ENCODE measurements at regions not wholly inside any gene's neighbourhood (a gene's known extent, or its start where the extent isn't known, plus 50 kb on each side); places are given as distances from the start of the nearest gene placed in this dataset.

DNA sequence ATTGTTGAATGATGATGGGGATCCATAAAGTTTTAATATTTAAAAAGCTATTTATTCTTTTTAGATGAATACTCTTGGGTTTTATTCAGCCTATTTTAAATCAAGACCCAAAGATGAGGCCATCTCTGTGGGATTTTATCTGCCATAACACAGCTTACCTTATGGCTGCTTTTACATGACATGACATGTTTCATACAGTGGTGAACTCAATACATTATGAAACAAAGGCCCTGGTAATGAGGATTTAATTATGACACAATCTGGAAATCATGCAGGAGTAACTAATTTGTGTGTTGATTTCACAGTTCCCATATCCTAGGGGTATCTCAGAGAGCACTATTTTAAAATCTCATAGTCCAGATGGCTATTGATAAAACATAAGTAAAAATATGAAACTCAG lies 661.8 kb upstream of the FZD8 start:
- DNase-seq (ENCODE audit: low read depth in 2 of 2) = no peak
- Histone ChIP-seq H3K79me2 (ENCODE audit: control insufficient read depth, insufficient read depth, low read length) (no peaks in the 10 kb centered on the region), H3K9ac (ENCODE audit: insufficient read depth, low read length) (no peak overlapping the region), H4K20me1 (ENCODE audit: control insufficient read depth, extremely low read depth, insufficient read depth, low read length) (no peaks in the 10 kb centered on the region), H3K27ac (ENCODE audit: insufficient read depth, low read length) (no peak overlapping the region), H3K4me1 (ENCODE audit: control insufficient read depth, extremely low read depth, insufficient read depth, low read length) (no peaks in the 10 kb centered on the region), H3K4me3 (replicated peaks in 1 of 4; ENCODE audit: control extremely low read depth in 1 of 4, insufficient read depth in 1 of 4, low read depth in 3 of 4, low read length in 4 of 4) (no peak overlapping the region), H3K4me2 (ENCODE audit: extremely low read depth, insufficient read depth, low read length) (no peak overlapping the region), H3K27me3 (ENCODE audit: control insufficient read depth, insufficient read depth, low read length) (no peaks in the 10 kb centered on the region), H2AFZ (ENCODE audit: low read length) (no peak overlapping the region), H3K36me3 (ENCODE audit: control insufficient read depth, insufficient read depth, low read length) (no peaks in the 10 kb centered on the region), H3K9me3 (ENCODE audit: control insufficient read depth, insufficient read depth, low read depth, low read length) (no peaks in the 10 kb centered on the region)
- no peak for TF ChIP-seq EZH2 (IDR thresholded peaks at IDR 0.05; ENCODE audit: low read length, missing control alignments)
- TF ChIP-seq, protein P1, sequence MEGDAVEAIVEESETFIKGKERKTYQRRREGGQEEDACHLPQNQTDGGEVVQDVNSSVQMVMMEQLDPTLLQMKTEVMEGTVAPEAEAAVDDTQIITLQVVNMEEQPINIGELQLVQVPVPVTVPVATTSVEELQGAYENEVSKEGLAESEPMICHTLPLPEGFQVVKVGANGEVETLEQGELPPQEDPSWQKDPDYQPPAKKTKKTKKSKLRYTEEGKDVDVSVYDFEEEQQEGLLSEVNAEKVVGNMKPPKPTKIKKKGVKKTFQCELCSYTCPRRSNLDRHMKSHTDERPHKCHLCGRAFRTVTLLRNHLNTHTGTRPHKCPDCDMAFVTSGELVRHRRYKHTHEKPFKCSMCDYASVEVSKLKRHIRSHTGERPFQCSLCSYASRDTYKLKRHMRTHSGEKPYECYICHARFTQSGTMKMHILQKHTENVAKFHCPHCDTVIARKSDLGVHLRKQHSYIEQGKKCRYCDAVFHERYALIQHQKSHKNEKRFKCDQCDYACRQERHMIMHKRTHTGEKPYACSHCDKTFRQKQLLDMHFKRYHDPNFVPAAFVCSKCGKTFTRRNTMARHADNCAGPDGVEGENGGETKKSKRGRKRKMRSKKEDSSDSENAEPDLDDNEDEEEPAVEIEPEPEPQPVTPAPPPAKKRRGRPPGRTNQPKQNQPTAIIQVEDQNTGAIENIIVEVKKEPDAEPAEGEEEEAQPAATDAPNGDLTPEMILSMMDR (conservative IDR thresholded peaks at IDR 0.05 in 1 of 2, IDR thresholded peaks at IDR 0.05 in 1 of 2; ENCODE audit: low read depth in 1 of 2, low read length in 2 of 2) = no peak

DNA sequence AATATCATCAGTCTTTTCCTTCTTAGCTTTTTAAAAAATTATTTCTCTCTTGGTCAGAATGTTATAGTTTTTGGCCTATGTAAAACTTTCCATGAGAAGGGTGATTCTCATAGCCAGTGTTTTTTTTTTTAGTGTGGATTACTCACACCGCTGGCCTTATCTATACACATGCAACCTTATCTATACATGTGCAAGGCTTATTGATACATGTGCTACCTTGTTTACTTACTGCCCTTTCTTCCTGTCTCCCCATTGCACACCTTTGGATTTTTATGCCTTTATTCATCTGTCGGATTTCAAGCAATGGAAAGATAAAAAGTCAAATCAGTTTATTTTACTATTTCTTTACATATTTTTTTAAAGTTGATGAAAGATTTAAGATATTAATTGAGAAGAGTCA lies 660.0 kb upstream of the FZD8 start:
- H2AFZ ChIP-seq (ENCODE audit: low read length) = no peak overlapping the region
- no peaks in the 10 kb centered on the region for H3K79me2 ChIP-seq (ENCODE audit: control insufficient read depth, insufficient read depth, low read length)
- no peaks in the 10 kb centered on the region for H3K9me3 ChIP-seq (ENCODE audit: control insufficient read depth, insufficient read depth, low read depth, low read length)
- H3K4me1 ChIP-seq (ENCODE audit: control insufficient read depth, extremely low read depth, insufficient read depth, low read length) = no peaks in the 10 kb centered on the region
- no peak for DNase-seq (ENCODE audit: low read depth in 2 of 2)
- no peaks in the 10 kb centered on the region for H3K27me3 ChIP-seq (ENCODE audit: control insufficient read depth, insufficient read depth, low read length)
- H3K4me3 ChIP-seq (replicated peaks in 1 of 4; ENCODE audit: control extremely low read depth in 1 of 4, insufficient read depth in 1 of 4, low read depth in 3 of 4, low read length in 4 of 4) = no peak overlapping the region
- no peak overlapping the region for H3K4me2 ChIP-seq (ENCODE audit: extremely low read depth, insufficient read depth, low read length)
- no peak overlapping the region for H3K27ac ChIP-seq (ENCODE audit: insufficient read depth, low read length)
- no peaks in the 10 kb centered on the region for H3K36me3 ChIP-seq (ENCODE audit: control insufficient read depth, insufficient read depth, low read length)
- TF ChIP-seq EZH2 (IDR thresholded peaks at IDR 0.05; ENCODE audit: low read length, missing control alignments) = no peak
- TF ChIP-seq, protein P1 (conservative IDR thresholded peaks at IDR 0.05 in 1 of 2, IDR thresholded peaks at IDR 0.05 in 1 of 2; ENCODE audit: low read depth in 1 of 2, low read length in 2 of 2) = no peak
- H3K9ac ChIP-seq (ENCODE audit: insufficient read depth, low read length) = no peak overlapping the region
- no peaks in the 10 kb centered on the region for H4K20me1 ChIP-seq (ENCODE audit: control insufficient read depth, extremely low read depth, insufficient read depth, low read length)

DNA sequence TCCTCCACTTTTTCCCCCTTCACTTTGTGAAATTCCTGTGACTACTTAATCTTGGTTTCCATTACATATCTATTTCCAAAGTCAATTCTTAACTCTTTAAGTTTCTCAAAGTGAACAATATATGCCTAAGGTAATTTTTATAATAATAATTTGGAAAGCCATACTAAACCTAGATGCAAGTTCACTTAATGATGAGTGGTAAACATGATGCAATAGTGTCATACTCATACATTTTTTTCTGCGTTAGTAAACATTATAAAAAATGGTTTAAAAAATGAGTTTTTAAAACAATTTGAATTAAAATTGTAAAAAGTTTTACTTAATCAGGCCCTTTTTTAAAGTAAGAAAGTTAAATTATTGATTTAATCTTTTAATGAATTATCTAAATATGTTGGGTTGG lies 659.4 kb upstream of the FZD8 start:
- no peaks in the 10 kb centered on the region for H3K79me2 ChIP-seq (ENCODE audit: control insufficient read depth, insufficient read depth, low read length)
- H3K27me3 ChIP-seq (ENCODE audit: control insufficient read depth, insufficient read depth, low read length) = no peaks in the 10 kb centered on the region
- no peak overlapping the region for H2AFZ ChIP-seq (ENCODE audit: low read length)

More for the DNA sequence above, 659.4 kb upstream of the FZD8 start:
- Histone ChIP-seq H3K36me3 (ENCODE audit: control insufficient read depth, insufficient read depth, low read length) (no peaks in the 10 kb centered on the region), H3K27ac (ENCODE audit: insufficient read depth, low read length) (no peak overlapping the region), H3K4me1 (ENCODE audit: control insufficient read depth, extremely low read depth, insufficient read depth, low read length) (no peaks in the 10 kb centered on the region), H3K9me3 (ENCODE audit: control insufficient read depth, insufficient read depth, low read depth, low read length) (no peaks in the 10 kb centered on the region), H3K4me3 (replicated peaks in 1 of 4; ENCODE audit: control extremely low read depth in 1 of 4, insufficient read depth in 1 of 4, low read depth in 3 of 4, low read length in 4 of 4) (no peak overlapping the region), H4K20me1 (ENCODE audit: control insufficient read depth, extremely low read depth, insufficient read depth, low read length) (no peaks in the 10 kb centered on the region), H3K4me2 (ENCODE audit: extremely low read depth, insufficient read depth, low read length) (no peak overlapping the region), H3K9ac (ENCODE audit: insufficient read depth, low read length) (no peak overlapping the region)
- no peak for DNase-seq (ENCODE audit: low read depth in 2 of 2)
- TF ChIP-seq, protein P1 (conservative IDR thresholded peaks at IDR 0.05 in 1 of 2, IDR thresholded peaks at IDR 0.05 in 1 of 2; ENCODE audit: low read depth in 1 of 2, low read length in 2 of 2) = no peak
- TF ChIP-seq EZH2 (IDR thresholded peaks at IDR 0.05; ENCODE audit: low read length, missing control alignments) = no peak

Measured in fibroblast of lung (primary cell).